Ovary (tissue), 7 donors: ENCODE measurements at regions not wholly inside any gene's neighbourhood (a gene's known extent, or its start where the extent isn't known, plus 50 kb on each side); places are given as distances from the start of the nearest gene placed in this dataset.

Experiments
- DNase-seq, 5 donors: peaks; one replicate each; pipeline ENCODE4 v3.0.0-alpha.2; 2019 to 2020
- H3K27ac ChIP-seq, 2 donors: fragments of 200-600 bp; one replicate each; pipeline versions ENCODE4 v1.5.1 to v1.8.0; 2019 to 2022
- H3K27me3 ChIP-seq: fragments of 200-600 bp; one replicate; pipeline ENCODE4 v1.8.0; 2022
- H3K36me3 ChIP-seq: fragments of 200-600 bp; sonication (generic); one replicate; pipeline ENCODE4 v1.5.1; 2019
- H3K4me1 ChIP-seq: one replicate; pipeline ENCODE4 v1.8.1; 2013; ENCODE audit warnings: mild to moderate bottlenecking, moderate library complexity; ENCODE audit not compliant: insufficient read depth
- H3K4me3 ChIP-seq: fragments of 200-600 bp; sonication (generic); one replicate; pipeline ENCODE4 v1.5.1; 2017
- H3K9me3 ChIP-seq, 2 donors: fragments of 200-600 bp in 1 of 2; sonication (generic) in 1 of 2; one replicate each; pipeline versions ENCODE4 v1.5.1 to v1.8.1; 2013 to 2019; ENCODE audit warnings: mild to moderate bottlenecking in 1 of 2, moderate library complexity in 1 of 2
- EP300 ChIP-seq: sonication (generic); formaldehyde crosslinking; IDR thresholded peaks from one replicate; pipeline ENCODE4 v1.6.1; 2017; ENCODE audit warnings: antibody characterized with exemption
- POLR2A ChIP-seq: fragments of 450-650 bp; IDR thresholded peaks from one replicate; pipeline ENCODE4 v1.6.1; 2017; ENCODE audit warnings: antibody characterized with exemption, mild to moderate bottlenecking, moderate library complexity
- WGBS, 3 donors: extraction: QIAGEN DNeasy Blood & Tissue Kit in 1 of 3; methylation state at CpG; one replicate each; pipeline versions ENCODE4 v1.1.5 to v1.1.7; 2013 to 2017; 5-methylcytosine and 5-hydroxymethylcytosine counted together
- intact Hi-C, 4 donors: fragments of 100-400 bp; cut with DNase I; formaldehyde crosslinking; loops; one replicate each; pipeline versions ENCODE4 v1.11.0 to v1.15.1; 2022 to 2023
- TF ChIP-seq, protein P1 (sequence below), 3 donors: fragments of 450-650 bp in 2 of 3; fragments of 200-600 bp in 1 of 3; IDR thresholded peaks; one replicate each; pipeline versions ENCODE4 v1.5.1 to v1.8.0; 2016 to 2022; ENCODE audit warnings: antibody characterized with exemption in 3 of 3, mild to moderate bottlenecking in 1 of 3
- donor health status: DM: no; HTN: no; CAD: no; lungs with moderate emphysema.
- donor health status: DM: no; HTN: no; CAD: no.
- donor health status: Bipolar disorder and iron deficiency.
- donor health status: DM: no; HTN: no; CAD: no.
- donor health status: DM: yes; HTN: yes; CAD: no.

GRCh38 chr2:78646533-78647364 lies 378.8 kb upstream of the REG3G start:
- Histone ChIP-seq H3K9me3 (no peaks in the 10 kb centered on the region), H3K27me3 (no peaks in the 10 kb centered on the region), H3K4me3 (no peak overlapping the region), H3K4me1 (no peaks in the 10 kb centered on the region), H3K27ac (no peak overlapping the region), H3K36me3 (no peaks in the 10 kb centered on the region)
- WGBS, 3 donors = 51 to 56% (median 52%) methylated on average over 5 of the region's 5 CpGs
- intact Hi-C loops = no loop called here
- TF ChIP-seq, protein P1, sequence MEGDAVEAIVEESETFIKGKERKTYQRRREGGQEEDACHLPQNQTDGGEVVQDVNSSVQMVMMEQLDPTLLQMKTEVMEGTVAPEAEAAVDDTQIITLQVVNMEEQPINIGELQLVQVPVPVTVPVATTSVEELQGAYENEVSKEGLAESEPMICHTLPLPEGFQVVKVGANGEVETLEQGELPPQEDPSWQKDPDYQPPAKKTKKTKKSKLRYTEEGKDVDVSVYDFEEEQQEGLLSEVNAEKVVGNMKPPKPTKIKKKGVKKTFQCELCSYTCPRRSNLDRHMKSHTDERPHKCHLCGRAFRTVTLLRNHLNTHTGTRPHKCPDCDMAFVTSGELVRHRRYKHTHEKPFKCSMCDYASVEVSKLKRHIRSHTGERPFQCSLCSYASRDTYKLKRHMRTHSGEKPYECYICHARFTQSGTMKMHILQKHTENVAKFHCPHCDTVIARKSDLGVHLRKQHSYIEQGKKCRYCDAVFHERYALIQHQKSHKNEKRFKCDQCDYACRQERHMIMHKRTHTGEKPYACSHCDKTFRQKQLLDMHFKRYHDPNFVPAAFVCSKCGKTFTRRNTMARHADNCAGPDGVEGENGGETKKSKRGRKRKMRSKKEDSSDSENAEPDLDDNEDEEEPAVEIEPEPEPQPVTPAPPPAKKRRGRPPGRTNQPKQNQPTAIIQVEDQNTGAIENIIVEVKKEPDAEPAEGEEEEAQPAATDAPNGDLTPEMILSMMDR (IDR thresholded peaks at IDR 0.05) = no peak
- TF ChIP-seq EP300 (no peak), POLR2A (no peak)
- no peak for DNase-seq

- Histone ChIP-seq H3K4me1 (no peaks in the 10 kb centered on the region), H3K9me3 (no peaks in the 10 kb centered on the region), H3K27me3 (no peaks in the 10 kb centered on the region), H3K4me3 (no peak overlapping the region), H3K36me3 (no peaks in the 10 kb centered on the region), H3K27ac (no peak overlapping the region)
- intact Hi-C loops = no loop called here
- TF ChIP-seq EP300 (no peak), POLR2A (no peak)
- 35 to 68% (median 58%) methylated on average over 1 of the region's 1 CpG for WGBS, 3 donors
- no peak for DNase-seq
These were observed 376.9 kb upstream of the REG3G start for GRCh38 chr2:78648558-78648957.

DNA sequence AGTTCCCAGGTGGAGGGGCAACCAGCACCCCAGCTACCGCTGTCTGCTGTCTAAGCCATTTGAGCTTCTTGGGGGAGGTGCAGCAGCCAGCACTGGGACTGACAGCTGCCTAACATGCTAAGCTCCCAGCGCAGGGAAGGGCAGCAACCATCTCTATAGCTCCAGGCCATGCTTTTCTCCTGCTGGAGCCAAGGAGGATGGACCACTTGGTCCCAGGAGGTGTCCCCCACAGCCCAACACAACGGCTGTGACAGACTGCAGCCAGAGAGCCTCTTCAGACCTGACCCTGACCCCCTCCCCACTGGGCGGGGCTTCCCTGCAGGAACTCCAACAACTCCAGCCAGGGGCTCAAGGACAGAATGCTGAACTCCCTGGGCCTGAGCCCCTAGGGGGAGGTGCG lies 370.6 kb upstream of the REG3G start:
- 72 to 85% (median 74%) methylated on average over 5 of the region's 5 CpGs for WGBS, 3 donors
- Histone ChIP-seq H3K36me3 (no peaks in the 10 kb centered on the region), H3K27me3 (no peaks in the 10 kb centered on the region), H3K27ac (no peak overlapping the region), H3K4me3 (no peak overlapping the region), H3K9me3 (no peaks in the 10 kb centered on the region), H3K4me1 (no peaks in the 10 kb centered on the region)
- intact Hi-C loops = loop anchor here in 1 of 4 donors (10.0 kb wide), 1 partner anchor 560 kb away; no protein-coding TSS in a partner anchor
- no peak for DNase-seq
- TF ChIP-seq, protein P1 (IDR thresholded peaks at IDR 0.05) = no peak
- TF ChIP-seq POLR2A (no peak), EP300 (no peak)

DNA sequence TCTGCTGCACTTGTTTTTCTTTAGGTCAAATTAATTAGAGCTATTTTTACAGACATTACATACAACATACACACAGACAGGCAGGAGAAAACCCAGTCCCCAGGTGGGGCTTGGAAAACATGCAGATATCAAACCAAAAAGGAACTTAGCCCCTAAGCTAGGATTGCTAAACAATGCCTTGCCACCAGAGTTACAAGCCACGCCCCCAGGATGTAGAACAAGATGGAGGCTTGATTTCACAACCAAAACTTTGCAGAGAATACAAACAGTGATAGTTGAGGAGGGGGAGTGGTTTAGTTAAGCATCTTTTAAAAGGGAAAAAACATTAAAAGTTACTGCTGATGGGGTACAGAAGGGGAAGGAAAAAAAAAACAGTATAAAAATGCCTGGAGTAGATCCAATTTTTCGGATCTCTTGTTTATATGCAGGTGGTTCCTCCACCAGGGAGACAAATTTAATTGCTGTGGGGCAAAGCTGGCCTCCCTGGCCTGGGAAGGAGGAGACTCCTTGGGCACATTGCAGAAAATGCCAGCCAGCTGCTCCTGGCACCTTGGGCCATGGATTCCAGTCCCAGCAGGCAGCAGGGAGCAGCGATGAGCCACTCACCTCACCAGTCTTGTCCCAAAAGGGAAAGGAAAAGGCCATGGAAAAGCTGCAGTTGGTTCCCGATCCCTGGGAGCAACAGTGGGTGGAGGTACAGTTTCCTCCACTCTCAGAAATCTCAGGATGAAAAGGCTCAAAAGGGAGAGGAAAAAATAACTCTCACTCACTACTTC lies 348.4 kb upstream of the REG3G start:
- no peak overlapping the region for H3K27ac ChIP-seq
- no peak for TF ChIP-seq POLR2A
- TF ChIP-seq, protein P1 (IDR thresholded peaks at IDR 0.05) = no peak
- no peak for TF ChIP-seq EP300
- WGBS, 3 donors = 66 to 70% (median 67%) methylated on average over 4 of the region's 4 CpGs
- DNase-seq = no peak
- H3K9me3 ChIP-seq = no peaks in the 10 kb centered on the region
- no peaks in the 10 kb centered on the region for H3K27me3 ChIP-seq
- H3K4me3 ChIP-seq = no peak overlapping the region
- H3K4me1 ChIP-seq = no peaks in the 10 kb centered on the region
- intact Hi-C loops = no loop called here
- H3K36me3 ChIP-seq = no peaks in the 10 kb centered on the region
